Cardiac fibroblast (primary cell): ENCODE measurements at regions not wholly inside any gene's neighbourhood (a gene's known extent, or its start where the extent isn't known, plus 50 kb on each side); places are given as distances from the start of the nearest gene placed in this dataset.
"Not testable (repeated sequence)": the region's sequence is repeated elsewhere in the genome, so short reads cannot be mapped to it uniquely, and the experiment has no call there.

Experiments used
- DNase-seq, 2 donors: peaks; one replicate each; pipeline versions ENCODE4 v3.0.0 to v3.0.0-alpha.2; 2010; ENCODE audit warnings: low read depth in 2 of 2
- H3K4me3 ChIP-seq, 2 donors: replicated peaks in 1 of 2; 1 replicate in 1 of 2; 2 replicates in 1 of 2; pipeline ENCODE4 v1.5.1; 2011; ENCODE audit warnings: low read depth in 2 of 2, low read length in 2 of 2, mild to moderate bottlenecking in 2 of 2, moderate library complexity in 1 of 2
- TF ChIP-seq, protein P1 (sequence below): IDR thresholded peaks from one replicate; pipeline ENCODE4 v1.5.1; 2011; ENCODE audit warnings: low read depth, mild to moderate bottlenecking, low read length, inconsistent platforms

- peak in 1 of 2 donors; percentile 61 for DNase-seq
- no peak overlapping the region for H3K4me3 ChIP-seq
- TF ChIP-seq, protein P1, sequence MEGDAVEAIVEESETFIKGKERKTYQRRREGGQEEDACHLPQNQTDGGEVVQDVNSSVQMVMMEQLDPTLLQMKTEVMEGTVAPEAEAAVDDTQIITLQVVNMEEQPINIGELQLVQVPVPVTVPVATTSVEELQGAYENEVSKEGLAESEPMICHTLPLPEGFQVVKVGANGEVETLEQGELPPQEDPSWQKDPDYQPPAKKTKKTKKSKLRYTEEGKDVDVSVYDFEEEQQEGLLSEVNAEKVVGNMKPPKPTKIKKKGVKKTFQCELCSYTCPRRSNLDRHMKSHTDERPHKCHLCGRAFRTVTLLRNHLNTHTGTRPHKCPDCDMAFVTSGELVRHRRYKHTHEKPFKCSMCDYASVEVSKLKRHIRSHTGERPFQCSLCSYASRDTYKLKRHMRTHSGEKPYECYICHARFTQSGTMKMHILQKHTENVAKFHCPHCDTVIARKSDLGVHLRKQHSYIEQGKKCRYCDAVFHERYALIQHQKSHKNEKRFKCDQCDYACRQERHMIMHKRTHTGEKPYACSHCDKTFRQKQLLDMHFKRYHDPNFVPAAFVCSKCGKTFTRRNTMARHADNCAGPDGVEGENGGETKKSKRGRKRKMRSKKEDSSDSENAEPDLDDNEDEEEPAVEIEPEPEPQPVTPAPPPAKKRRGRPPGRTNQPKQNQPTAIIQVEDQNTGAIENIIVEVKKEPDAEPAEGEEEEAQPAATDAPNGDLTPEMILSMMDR: no peak
Measured at GRCh38 chr18:73340135-73340977, 472.6 kb upstream of the NETO1 start.

DNA sequence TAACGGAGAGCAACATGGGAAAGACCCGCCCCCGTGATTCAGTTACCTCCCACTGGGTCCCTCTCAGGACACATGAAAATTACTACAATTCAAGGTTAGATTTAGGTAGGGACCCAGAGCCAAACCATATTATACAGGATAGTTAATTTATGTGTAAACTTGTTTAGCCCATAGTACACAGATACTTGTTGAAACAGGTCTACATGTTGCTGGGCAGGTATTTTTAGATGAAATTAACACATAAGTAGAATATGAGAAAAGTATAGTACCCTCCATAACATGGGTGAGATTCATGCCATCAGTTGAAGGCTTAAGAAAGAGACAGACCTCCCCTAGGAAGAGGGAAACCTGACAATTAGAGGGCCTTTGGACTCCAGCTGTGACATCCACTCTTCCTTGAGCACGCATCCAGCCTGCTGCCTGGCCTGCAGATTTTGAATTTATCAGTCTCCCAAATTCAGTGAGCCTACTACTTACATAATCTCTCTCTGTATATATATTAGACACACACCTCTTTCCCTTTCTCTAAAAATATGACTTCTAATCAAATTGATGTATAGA lies 463.5 kb upstream of the NETO1 start:
- no peak overlapping the region for H3K4me3 ChIP-seq
- TF ChIP-seq, protein P1: no peak
- DNase-seq: no peak

DNA sequence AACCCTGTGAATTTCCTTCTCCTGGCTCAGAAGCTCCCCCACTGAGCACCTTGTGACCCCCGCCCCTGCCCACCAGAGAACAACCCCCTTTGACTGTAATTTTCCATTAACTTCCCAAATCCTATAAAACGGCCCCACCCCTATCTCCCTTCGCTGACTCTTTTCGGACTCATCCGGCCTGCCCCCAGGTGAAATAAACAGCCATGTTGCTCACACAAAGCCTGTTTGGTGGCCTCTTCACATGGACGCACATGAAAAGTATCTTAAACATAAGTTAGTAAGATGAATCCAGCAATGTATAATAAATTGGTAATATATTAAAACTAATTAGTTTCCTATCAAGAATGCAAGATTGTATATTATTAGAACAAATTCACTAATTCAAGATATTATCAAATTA lies 462.3 kb upstream of the NETO1 start:
- H3K4me3 ChIP-seq, DNase-seq: not testable (repeated sequence)

GRCh38 chr18:73324187-73324831 lies 456.5 kb upstream of the NETO1 start:
- not testable (repeated sequence) for DNase-seq, H3K4me3 ChIP-seq

DNA sequence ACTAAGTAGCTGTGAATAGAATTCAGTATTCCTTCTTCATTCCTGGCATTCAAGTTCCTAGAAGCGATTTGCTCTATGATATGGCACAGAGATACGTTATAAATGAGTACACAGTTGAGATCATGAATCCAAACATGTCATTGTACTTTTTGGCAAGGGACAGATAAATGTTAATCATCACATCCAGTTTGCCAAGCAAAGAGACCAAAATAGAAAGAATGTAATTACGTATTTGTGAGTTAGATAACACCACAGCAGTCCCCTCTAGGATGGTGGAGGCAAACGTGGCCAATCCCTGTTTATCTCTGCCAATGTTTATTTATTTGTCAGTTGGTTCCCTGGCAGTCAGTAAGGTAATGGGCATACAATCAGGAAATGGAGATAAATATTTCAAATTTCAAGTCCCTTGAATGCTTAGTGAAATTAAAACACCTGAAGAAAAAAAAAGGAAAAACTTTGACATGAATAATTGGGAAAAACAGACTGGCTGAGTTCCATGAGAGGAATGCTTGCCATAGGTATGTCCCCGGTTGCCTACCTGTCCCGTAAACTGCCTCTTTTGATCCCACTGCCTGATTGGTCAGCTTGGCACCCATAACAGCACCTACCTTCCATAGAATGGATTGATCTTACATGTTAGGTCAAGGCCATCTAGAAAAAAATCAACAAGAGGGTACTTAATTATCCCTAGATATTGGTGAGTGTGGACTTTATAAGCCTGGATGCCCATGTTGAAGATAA lies 451.1 kb upstream of the NETO1 start:
- peak; percentile 5 to 67 for DNase-seq
- TF ChIP-seq, protein P1: no peak
- no peak overlapping the region for H3K4me3 ChIP-seq

GRCh38 chr18:73316513-73316912 lies 448.7 kb upstream of the NETO1 start:
- peak in 1 of 2 donors; percentile 69 for DNase-seq
- TF ChIP-seq, protein P1: no peak
- no peak overlapping the region for H3K4me3 ChIP-seq

GRCh38 chr18:73315381-73315780 lies 447.6 kb upstream of the NETO1 start:
- H3K4me3 ChIP-seq: no peak overlapping the region
- DNase-seq: no peak
- TF ChIP-seq, protein P1: no peak
